PC-3 (cell line): ENCODE measurements at regions not wholly inside any gene's neighbourhood (a gene's known extent, or its start where the extent isn't known, plus 50 kb on each side); places are given as distances from the start of the nearest gene placed in this dataset.

Source experiments
- ATAC-seq: fragments of 200-7000 bp; cut with Tn5 transposase; 2 replicates; pipeline ENCODE4 v1.9.1; 2020; ENCODE audit warnings: mild to moderate bottlenecking, moderate library complexity
- BruUV-seq: library from RNA; stranded (reverse); fragments of 400-500 nt; replicated peaks from 2 replicates; lab custom pipeline; 2021; lab: Mats Ljungman, UMichigan
- CTCF ChIA-PET: fragments of 300-600 bp; sonication (Branson Sonifier 250); formaldehyde crosslinking; loops from one replicate; lab custom pipeline; 2022; ENCODE audit warnings: antibody characterized with exemption; lab: Charles Lee
- POLR2A ChIA-PET: fragments of 300-600 bp; sonication (Branson Sonifier 250); formaldehyde crosslinking; loops from one replicate; lab custom pipeline; 2022; ENCODE audit warnings: antibody characterized with exemption; ENCODE audit not compliant: unreplicated experiment; lab: Charles Lee
- DNase-seq: peaks from one replicate; pipeline ENCODE4 v3.0.0-alpha.2; 2015
- H2AFZ ChIP-seq: fragments of 300-600 bp; sonication (generic); 2 replicates; pipeline ENCODE4 v1.6.0; 2016; ENCODE audit warnings: antibody characterized with exemption, low read length
- H3F3A ChIP-seq: fragments of 300-600 bp; sonication (generic); one replicate; pipeline ENCODE4 v1.6.0; 2017; ENCODE audit warnings: antibody characterized with exemption, low read length, control low read depth, mild to moderate bottlenecking; ENCODE audit not compliant: unreplicated experiment
- H3K27ac ChIP-seq: fragments of 300-600 bp; sonication (generic); 2 replicates; pipeline ENCODE4 v1.5.1; 2016; ENCODE audit warnings: mild to moderate bottlenecking, low read length
- H3K27me3 ChIP-seq: fragments of 300-600 bp; sonication (generic); 2 replicates; pipeline ENCODE4 v1.6.1; 2016; ENCODE audit warnings: low read length, mixed read lengths
- H3K36me3 ChIP-seq: fragments of 300-600 bp; sonication (generic); 2 replicates; pipeline ENCODE4 v1.6.1; 2016; ENCODE audit warnings: low read depth, mixed run types, low read length, mixed read lengths
- H3K4me1 ChIP-seq: fragments of 300-600 bp; sonication (generic); 2 replicates; pipeline ENCODE4 v1.5.1; 2016; ENCODE audit warnings: low read length; ENCODE audit not compliant: insufficient read depth
- H3K4me2 ChIP-seq: fragments of 300-600 bp; sonication (generic); 2 replicates; pipeline ENCODE4 v1.6.0; 2016; ENCODE audit warnings: low read length
- H3K4me3 ChIP-seq: fragments of 300-600 bp; sonication (generic); 2 replicates; pipeline ENCODE4 v1.5.1; 2016; ENCODE audit warnings: mild to moderate bottlenecking, low read length, mixed read lengths
- H3K79me2 ChIP-seq: fragments of 300-600 bp; sonication (generic); 2 replicates; pipeline ENCODE4 v1.6.1; 2017; ENCODE audit warnings: low read length, mixed read lengths
- H3K9ac ChIP-seq: fragments of 300-600 bp; sonication (generic); 2 replicates; pipeline ENCODE4 v1.6.0; 2016; ENCODE audit warnings: mild to moderate bottlenecking, low read length
- H3K9me2 ChIP-seq: fragments of 300-600 bp; sonication (generic); replicated peaks from 2 replicates; pipeline ENCODE4 v1.6.1; 2016; ENCODE audit warnings: mixed run types, low read length, mixed read lengths
- H3K9me3 ChIP-seq: fragments of 300-600 bp; sonication (generic); 2 replicates; pipeline ENCODE4 v1.6.1; 2016; ENCODE audit warnings: low read length, mixed read lengths
- H4K20me1 ChIP-seq: fragments of 300-600 bp; sonication (generic); 2 replicates; pipeline ENCODE4 v1.6.1; 2016; ENCODE audit warnings: low read length, mixed read lengths
- EZH2 ChIP-seq: fragments of 300-600 bp; sonication (generic); IDR thresholded peaks from one replicate; pipeline ENCODE4 v1.6.1; 2017; ENCODE audit warnings: antibody characterized with exemption, mild to moderate bottlenecking, low read length; ENCODE audit not compliant: unreplicated experiment
- EZH2phosphoT487 ChIP-seq: fragments of 300-600 bp; sonication (generic); IDR thresholded peaks from 2 replicates; pipeline ENCODE4 v1.6.1; 2018; ENCODE audit warnings: mild to moderate bottlenecking, antibody characterized with exemption, low read length, borderline replicate concordance
- intact Hi-C: fragments of 100-400 bp; cut with micrococcal nuclease; formaldehyde crosslinking; loops from 2 replicates; pipeline ENCODE4 v1.9.0; 2023
- TF ChIP-seq, protein P1 (sequence below): fragments of 300-600 bp; sonication (generic); conservative IDR thresholded peaks from 2 replicates; pipeline ENCODE4 v1.5.1; 2017; ENCODE audit warnings: antibody characterized with exemption, low read depth, mild to moderate bottlenecking, low read length

- ATAC-seq (no peak), DNase-seq (no peak)
- H3K9me3 ChIP-seq, result no peaks in the 10 kb centered on the region
- H3K36me3 ChIP-seq, result no peaks in the 10 kb centered on the region
- no peaks in the 10 kb centered on the region for H3F3A ChIP-seq
- intact Hi-C loops, result no loop called here
- BruUV-seq, result no TSS peak
- ChIA-PET CTCF (no interaction called here), POLR2A (no interaction called here)
- H2AFZ ChIP-seq, result no peak overlapping the region
- no peaks in the 10 kb centered on the region for H3K27me3 ChIP-seq
- no peak overlapping the region for H3K4me3 ChIP-seq
- no peaks in the 10 kb centered on the region for H4K20me1 ChIP-seq
- H3K9me2 ChIP-seq, result no peaks in the 10 kb centered on the region
- H3K79me2 ChIP-seq, result no peaks in the 10 kb centered on the region
- H3K9ac ChIP-seq, result no peak overlapping the region
- H3K4me2 ChIP-seq, result no peak overlapping the region
- TF ChIP-seq EZH2phosphoT487 (no peak), EZH2 (no peak)
- TF ChIP-seq, protein P1, sequence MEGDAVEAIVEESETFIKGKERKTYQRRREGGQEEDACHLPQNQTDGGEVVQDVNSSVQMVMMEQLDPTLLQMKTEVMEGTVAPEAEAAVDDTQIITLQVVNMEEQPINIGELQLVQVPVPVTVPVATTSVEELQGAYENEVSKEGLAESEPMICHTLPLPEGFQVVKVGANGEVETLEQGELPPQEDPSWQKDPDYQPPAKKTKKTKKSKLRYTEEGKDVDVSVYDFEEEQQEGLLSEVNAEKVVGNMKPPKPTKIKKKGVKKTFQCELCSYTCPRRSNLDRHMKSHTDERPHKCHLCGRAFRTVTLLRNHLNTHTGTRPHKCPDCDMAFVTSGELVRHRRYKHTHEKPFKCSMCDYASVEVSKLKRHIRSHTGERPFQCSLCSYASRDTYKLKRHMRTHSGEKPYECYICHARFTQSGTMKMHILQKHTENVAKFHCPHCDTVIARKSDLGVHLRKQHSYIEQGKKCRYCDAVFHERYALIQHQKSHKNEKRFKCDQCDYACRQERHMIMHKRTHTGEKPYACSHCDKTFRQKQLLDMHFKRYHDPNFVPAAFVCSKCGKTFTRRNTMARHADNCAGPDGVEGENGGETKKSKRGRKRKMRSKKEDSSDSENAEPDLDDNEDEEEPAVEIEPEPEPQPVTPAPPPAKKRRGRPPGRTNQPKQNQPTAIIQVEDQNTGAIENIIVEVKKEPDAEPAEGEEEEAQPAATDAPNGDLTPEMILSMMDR, result no peak
- no peak overlapping the region for H3K27ac ChIP-seq
- H3K4me1 ChIP-seq, result no peaks in the 10 kb centered on the region
These were observed 53.8 kb upstream of the CLEC14A start for GRCh38 chr14:38309522-38310277.
